ENCODE measurements at regions not wholly inside any gene's neighbourhood (a gene's known extent, or its start where the extent isn't known, plus 50 kb on each side); places are given as distances from the start of the nearest gene placed in this dataset.
"Not testable (repeated sequence)": the region's sequence is repeated elsewhere in the genome, so short reads cannot be mapped to it uniquely, and the experiment has no call there.

- no peak for TF ChIP-seq CTCF (conservative IDR thresholded peaks at IDR 0.05)
Observed at GRCh38 chr3:53425936-53426335, 68.5 kb upstream of the CACNA1D start.

GRCh38 chr3:53426918-53427317 lies 67.5 kb upstream of the CACNA1D start:
- 0 out of 2 replicates have a peak, but pooled peaks have one; percentile 21 for TF ChIP-seq CTCF (conservative IDR thresholded peaks at IDR 0.05)

More at GRCh38 chr3:53425936-53426335, 68.5 kb upstream of the CACNA1D start:
- H3K27ac ChIP-seq = no peak overlapping the region

GRCh38 chr3:53436828-53437227 lies 57.6 kb upstream of the CACNA1D start:
- no peak overlapping the region for H3K27ac ChIP-seq
- no peak for TF ChIP-seq CTCF (conservative IDR thresholded peaks at IDR 0.05)

More at GRCh38 chr3:53426918-53427317, 67.5 kb upstream of the CACNA1D start:
- H3K27ac ChIP-seq = no peak overlapping the region

GRCh38 chr3:53442863-53443262 lies 51.5 kb upstream of the CACNA1D start:
- not testable (repeated sequence) for H3K27ac ChIP-seq

Measured in VCaP (cell line).